Activated CD4-positive, CD25-positive, alpha-beta regulatory T cell treated with anti-CD3 and anti-CD28 coated beads, Interleukin-2, amount 50 U/mL, for 72 hours (primary cell): ENCODE measurements at regions not wholly inside any gene's neighbourhood (a gene's known extent, or its start where the extent isn't known, plus 50 kb on each side); places are given as distances from the start of the nearest gene placed in this dataset.

Source experiments
- DNase-seq: peaks from one replicate; pipeline ENCODE4 v3.0.0; 2021

DNA sequence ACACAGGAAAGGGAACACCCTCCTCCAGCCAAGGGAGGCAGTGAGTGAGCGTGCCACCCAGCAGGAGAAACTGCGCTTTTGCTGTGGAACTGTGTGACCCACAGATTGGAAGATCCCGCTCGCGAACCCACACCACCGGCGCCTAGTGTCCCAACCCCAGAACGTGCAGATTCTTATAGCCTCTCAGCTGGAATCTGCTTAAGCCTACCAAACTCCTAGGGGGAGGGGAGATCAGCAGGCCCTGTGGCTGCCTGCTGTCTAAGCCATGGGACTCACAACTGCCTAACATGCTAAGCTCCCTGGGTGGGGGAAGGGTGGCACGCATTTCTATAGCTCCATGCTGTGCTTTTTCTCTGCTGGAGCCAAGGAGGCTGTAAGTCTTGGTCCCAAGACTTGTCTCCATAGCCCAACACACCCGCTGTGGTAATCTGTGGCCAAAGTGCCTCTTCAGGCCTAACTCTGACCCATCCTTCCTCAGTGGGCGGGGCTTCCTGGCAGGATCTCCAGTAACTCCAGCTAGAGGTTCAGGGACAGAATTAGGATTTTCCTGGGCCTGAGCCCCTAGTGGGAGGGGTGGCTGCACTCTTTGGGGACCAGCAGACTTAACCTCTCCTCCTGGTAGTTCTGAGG lies 485.0 kb downstream of the TAF11L14 start:
- DNase-seq, result no peak

- no peak for DNase-seq
These were observed 507.0 kb downstream of the TAF11L14 start for GRCh38 chr5:18141222-18141621.

DNA sequence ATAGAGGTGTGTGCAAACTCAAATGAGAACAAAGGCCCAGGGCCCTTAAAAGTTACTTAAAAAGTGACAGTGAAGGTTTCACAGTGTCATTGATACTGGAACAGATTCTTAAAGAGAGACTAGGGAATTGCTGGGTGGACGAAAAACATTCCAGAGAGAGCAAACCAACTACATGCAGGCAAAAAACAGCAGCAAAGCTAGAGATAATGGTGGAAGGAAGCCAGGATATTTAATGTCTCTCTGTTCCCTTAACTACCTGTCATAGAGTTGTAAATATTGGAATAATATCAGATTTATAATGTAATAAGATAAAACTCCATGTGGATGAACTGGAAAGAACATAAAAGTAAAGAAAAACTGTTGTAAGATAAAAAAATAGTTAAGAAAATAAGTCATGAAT lies 508.6 kb downstream of the TAF11L14 start:
- no peak for DNase-seq

- DNase-seq, result no peak
These were observed 518.4 kb downstream of the TAF11L14 start for GRCh38 chr5:18152671-18153070.

- no peak for DNase-seq
These were observed 523.9 kb downstream of the TAF11L14 start for GRCh38 chr5:18158166-18158565.

GRCh38 chr5:18159331-18159730 lies 525.1 kb downstream of the TAF11L14 start:
- no peak for DNase-seq

- no peak for DNase-seq
These were observed 537.4 kb downstream of the TAF11L14 start for GRCh38 chr5:18171684-18172083.

- no peak for DNase-seq
These were observed 545.3 kb downstream of the TAF11L14 start for GRCh38 chr5:18179579-18179978.

- no peak for DNase-seq
These were observed 547.3 kb downstream of the TAF11L14 start for GRCh38 chr5:18181575-18181974.

DNA sequence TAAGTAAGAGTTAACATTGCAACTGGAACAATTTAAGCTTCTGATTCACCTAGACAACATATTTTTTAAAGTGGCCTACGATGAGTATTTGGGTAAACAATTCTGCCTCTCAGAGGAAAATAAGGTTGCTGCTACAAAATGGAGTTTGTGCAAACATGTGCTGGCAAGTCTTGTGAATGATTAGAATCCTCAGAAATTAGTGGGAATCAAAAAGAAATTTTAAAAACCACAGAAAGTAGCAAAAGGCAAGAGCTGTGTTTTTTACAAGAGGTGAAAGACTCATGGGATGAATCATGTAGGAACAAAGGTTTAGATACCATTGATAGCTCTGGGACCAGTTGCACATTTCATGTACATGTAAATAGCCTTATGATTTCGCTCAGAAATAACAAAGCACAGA lies 561.6 kb downstream of the TAF11L14 start:
- no peak for DNase-seq

DNA sequence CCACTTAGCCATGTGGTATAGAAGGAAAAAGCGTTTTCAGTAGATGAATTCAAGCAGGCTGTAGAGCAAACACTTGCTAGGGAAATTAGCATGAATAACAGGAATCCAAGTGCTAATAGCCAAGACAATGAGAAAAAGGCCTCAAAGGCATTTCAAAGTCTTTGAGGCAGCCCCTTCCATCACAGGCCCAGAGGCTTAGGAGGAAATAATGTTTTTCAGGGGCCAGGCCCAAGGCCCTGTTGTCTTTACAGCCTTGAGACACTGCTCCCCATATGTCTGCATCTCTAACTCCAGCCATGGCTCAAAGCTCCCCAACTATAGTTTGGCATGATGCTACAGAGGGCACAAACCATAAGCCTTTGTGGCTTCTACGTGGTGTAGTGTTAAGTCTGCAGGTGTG lies 563.5 kb downstream of the TAF11L14 start:
- DNase-seq, result no peak

GRCh38 chr5:18202164-18202563 lies 567.9 kb downstream of the TAF11L14 start:
- DNase-seq, result no peak

DNA sequence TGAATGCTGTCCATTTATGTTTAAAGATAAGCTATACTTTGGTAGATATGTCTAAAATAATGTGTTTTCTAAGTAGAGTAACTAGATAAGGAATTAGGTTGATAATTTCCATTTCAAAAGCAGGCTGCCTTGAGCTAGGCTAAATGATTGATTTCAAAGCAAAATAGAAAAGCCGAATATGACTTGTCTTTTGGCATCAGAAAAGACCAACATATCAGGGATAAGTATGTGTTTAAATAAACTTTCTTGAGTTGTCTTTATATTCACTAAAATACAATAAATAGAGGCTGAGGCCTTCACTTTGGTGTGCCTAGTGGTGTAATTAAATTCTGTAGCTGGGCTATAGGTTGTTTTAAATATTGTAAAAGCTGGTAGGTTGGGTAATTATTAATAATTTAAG lies 569.0 kb downstream of the TAF11L14 start:
- DNase-seq, result no peak

- DNase-seq, result no peak
These were observed 579.4 kb downstream of the TAF11L14 start for GRCh38 chr5:18213666-18214065.

DNA sequence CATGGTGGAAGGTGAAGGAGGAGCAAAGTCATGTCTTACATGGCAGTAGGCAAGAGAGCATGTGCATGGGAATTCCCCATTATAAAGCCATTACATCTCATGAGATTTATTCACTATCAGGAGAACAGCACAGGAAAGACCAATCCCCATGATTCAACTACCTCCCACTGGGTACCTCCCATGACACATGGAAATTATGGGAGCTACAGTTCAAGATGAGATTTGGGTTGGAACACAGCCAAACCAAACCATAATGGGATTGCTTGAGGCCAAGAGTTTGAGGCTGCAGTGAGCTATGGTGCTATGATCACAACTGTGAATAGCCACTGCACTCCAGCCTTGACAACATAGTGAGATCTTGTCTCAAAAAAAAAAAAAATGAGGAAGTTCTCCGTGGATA lies 581.8 kb downstream of the TAF11L14 start:
- DNase-seq, result no peak

DNA sequence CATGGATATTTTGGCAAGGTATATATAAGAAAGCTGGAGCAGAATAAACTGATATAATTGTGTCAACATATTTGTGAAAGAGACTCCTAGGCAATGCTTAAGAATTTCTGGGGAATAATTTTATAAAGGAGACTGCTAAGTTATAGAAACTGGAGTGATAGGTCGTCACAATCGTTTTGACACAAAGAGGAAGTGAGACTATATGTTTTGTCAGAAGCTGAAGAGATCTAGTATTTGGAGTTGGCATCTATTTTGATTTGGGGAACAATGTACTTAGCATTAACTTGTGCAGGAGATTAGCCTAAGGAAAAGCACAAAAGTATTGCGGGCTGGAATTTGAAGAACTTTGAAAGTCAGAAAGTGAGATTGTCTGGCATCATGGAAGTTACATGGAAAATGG lies 582.5 kb downstream of the TAF11L14 start:
- DNase-seq, result no peak

GRCh38 chr5:18219241-18219640 lies 585.0 kb downstream of the TAF11L14 start:
- no peak for DNase-seq

DNA sequence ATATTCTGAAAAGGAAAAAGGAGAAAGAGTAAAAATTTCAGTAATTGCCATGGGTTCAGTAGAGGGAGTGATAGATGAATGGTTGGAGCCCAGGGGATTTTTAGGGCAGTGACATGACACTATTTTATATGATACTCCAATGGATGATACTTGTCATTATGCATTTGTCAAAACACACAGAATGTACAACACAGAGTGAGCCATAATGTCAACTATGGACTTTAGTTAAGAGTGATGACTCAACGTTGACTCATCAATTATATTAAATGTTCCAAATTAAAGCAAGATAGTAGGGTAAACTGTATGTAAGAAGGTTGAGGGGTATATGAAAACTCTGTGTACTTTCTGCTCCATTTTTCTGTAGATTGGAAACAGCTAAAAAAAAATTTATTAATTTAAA lies 586.4 kb downstream of the TAF11L14 start:
- DNase-seq, result no peak

DNA sequence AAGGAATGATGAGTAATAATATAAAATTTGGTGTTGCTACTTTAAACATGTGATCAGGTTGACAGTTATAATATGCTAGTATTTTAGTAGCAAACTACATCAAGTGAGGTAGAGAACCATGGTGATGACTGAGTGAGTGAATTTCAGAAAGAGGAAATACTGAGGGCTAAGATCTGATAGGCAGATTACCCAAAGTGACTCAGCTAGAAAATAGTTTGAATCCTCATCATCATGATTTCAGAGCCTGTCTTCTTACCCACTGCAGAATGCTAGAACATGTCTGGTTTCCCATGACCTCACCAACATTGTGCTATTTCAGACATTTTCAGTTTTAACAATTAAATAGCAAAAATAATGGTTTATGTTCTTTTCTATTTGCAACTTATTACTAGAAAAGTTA lies 602.1 kb downstream of the TAF11L14 start:
- DNase-seq, result no peak

DNA sequence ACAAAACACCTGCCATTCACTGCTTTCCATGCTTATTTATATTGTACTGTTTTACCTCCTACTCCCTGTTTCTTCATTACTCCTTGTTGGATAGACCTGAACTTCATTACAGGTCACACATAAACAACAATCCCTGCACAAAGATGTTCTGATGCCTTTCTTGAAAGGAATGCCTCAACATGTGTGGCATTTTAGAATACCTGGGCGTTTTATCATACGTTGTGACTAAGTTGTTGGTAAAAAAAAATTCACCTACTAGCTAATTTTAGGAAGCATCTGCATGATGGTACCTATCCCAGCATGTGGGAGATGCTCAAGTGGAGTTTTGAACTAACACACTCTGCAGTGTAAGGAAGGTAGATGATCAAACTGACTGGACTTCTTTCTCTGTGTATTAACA lies 604.1 kb downstream of the TAF11L14 start:
- no peak for DNase-seq

DNA sequence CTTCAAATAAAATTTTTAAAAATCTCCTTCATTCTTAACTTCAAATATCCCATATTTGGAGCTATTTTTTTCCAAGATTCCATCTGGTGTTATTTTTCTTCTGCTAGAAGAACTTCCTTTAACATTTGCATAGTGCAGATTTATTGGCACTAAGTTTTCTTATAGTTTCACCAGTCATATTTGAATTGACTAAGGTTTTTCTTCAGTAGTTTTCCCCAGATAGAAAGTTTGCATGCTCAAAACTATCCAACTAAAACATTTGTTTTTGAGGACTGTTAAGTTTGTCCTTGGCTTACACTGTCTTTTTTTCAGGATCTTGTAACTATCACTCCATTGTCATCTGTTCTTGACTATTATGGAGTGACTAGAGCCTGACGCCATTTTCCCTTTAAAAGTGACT lies 606.7 kb downstream of the TAF11L14 start:
- no peak for DNase-seq

GRCh38 chr5:18243846-18244245 lies 609.6 kb downstream of the TAF11L14 start:
- DNase-seq, result no peak

GRCh38 chr5:18244309-18244708 lies 610.0 kb downstream of the TAF11L14 start:
- no peak for DNase-seq

GRCh38 chr5:18252559-18252958 lies 618.3 kb downstream of the TAF11L14 start:
- DNase-seq, result no peak

- no peak for DNase-seq
These were observed 630.0 kb downstream of the TAF11L14 start for GRCh38 chr5:18264126-18264882.
